OCI-LY7 (cell line): ENCODE measurements at regions not wholly inside any gene's neighbourhood (a gene's known extent, or its start where the extent isn't known, plus 50 kb on each side); places are given as distances from the start of the nearest gene placed in this dataset.

Source experiments
- EZH2phosphoT487 ChIP-seq: fragments of 200-600 bp; sonication (generic); IDR thresholded peaks from 2 replicates; pipeline ENCODE4 v1.6.1; 2018; ENCODE audit warnings: low read depth, borderline replicate concordance, mild to moderate bottlenecking, mixed run types, antibody characterized with exemption, low read length, moderate library complexity, mixed read lengths
- TF ChIP-seq, protein P1 (sequence below): fragments of 200-600 bp; sonication (generic); conservative IDR thresholded peaks from 2 replicates; pipeline ENCODE4 v1.5.1; 2014; ENCODE audit warnings: mild to moderate bottlenecking, antibody characterized with exemption, low read length, moderate library complexity, mixed read lengths

- TF ChIP-seq, protein P1, sequence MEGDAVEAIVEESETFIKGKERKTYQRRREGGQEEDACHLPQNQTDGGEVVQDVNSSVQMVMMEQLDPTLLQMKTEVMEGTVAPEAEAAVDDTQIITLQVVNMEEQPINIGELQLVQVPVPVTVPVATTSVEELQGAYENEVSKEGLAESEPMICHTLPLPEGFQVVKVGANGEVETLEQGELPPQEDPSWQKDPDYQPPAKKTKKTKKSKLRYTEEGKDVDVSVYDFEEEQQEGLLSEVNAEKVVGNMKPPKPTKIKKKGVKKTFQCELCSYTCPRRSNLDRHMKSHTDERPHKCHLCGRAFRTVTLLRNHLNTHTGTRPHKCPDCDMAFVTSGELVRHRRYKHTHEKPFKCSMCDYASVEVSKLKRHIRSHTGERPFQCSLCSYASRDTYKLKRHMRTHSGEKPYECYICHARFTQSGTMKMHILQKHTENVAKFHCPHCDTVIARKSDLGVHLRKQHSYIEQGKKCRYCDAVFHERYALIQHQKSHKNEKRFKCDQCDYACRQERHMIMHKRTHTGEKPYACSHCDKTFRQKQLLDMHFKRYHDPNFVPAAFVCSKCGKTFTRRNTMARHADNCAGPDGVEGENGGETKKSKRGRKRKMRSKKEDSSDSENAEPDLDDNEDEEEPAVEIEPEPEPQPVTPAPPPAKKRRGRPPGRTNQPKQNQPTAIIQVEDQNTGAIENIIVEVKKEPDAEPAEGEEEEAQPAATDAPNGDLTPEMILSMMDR: no peak
- no peak for TF ChIP-seq EZH2phosphoT487
These were observed 143.9 kb upstream of the ZNF536 start for GRCh38 chr19:30228113-30228834.
